Osteoblast (primary cell): ENCODE measurements at regions not wholly inside any gene's neighbourhood (a gene's known extent, or its start where the extent isn't known, plus 50 kb on each side); places are given as distances from the start of the nearest gene placed in this dataset.

ENCODE experiments used
- DNase-seq: peaks from one replicate; pipeline ENCODE4 v3.0.0; 2011; ENCODE audit warnings: low spot score, mixed read lengths; ENCODE audit not compliant: insufficient read length; ENCODE audit errors: missing footprints
- H2AFZ ChIP-seq: 2 replicates; pipeline ENCODE4 v1.6.0; 2011; ENCODE audit warnings: mild to moderate bottlenecking, low read length
- H3K27ac ChIP-seq: 2 replicates; pipeline ENCODE4 v1.5.1; 2011; ENCODE audit warnings: mild to moderate bottlenecking, low read depth, low read length, moderate library complexity
- H3K27me3 ChIP-seq: 2 replicates; pipeline ENCODE4 v1.6.0; 2012; ENCODE audit warnings: mild to moderate bottlenecking, control low read depth, inconsistent platforms, low read length, moderate library complexity; ENCODE audit not compliant: insufficient read depth
- H3K36me3 ChIP-seq: 2 replicates; pipeline ENCODE4 v1.5.1; 2011; ENCODE audit warnings: mild to moderate bottlenecking, low read length, control low read depth, moderate library complexity; ENCODE audit not compliant: insufficient read depth
- H3K4me1 ChIP-seq: 2 replicates; pipeline ENCODE4 v1.5.1; 2011; ENCODE audit warnings: mild to moderate bottlenecking, low read length, control low read depth, moderate library complexity; ENCODE audit not compliant: insufficient read depth
- H3K4me2 ChIP-seq: 2 replicates; pipeline ENCODE4 v1.6.0; 2011; ENCODE audit warnings: mild to moderate bottlenecking, low read length; ENCODE audit not compliant: insufficient read depth
- H3K4me3 ChIP-seq: fragments of 200-600 bp; sonication (generic); 3 replicates; pipeline ENCODE4 v1.5.1; 2012; ENCODE audit warnings: mild to moderate bottlenecking, low read length, inconsistent platforms; ENCODE audit not compliant: insufficient read depth
- H3K79me2 ChIP-seq: 2 replicates; pipeline ENCODE4 v1.6.0; 2012; ENCODE audit warnings: mild to moderate bottlenecking, low read length, control low read depth, inconsistent platforms; ENCODE audit not compliant: insufficient read depth
- H3K9me3 ChIP-seq: 2 replicates; pipeline ENCODE4 v1.5.1; 2011; ENCODE audit warnings: low read depth, low read length, control low read depth
- H4K20me1 ChIP-seq: 2 replicates; pipeline ENCODE4 v1.6.0; 2012; ENCODE audit warnings: mild to moderate bottlenecking, low read length, control low read depth; ENCODE audit not compliant: insufficient read depth
- TF ChIP-seq, protein P1 (sequence below): IDR thresholded peaks from 2 replicates; pipeline ENCODE4 v1.5.1; 2011; ENCODE audit warnings: mild to moderate bottlenecking, low read depth, low read length, moderate library complexity; ENCODE audit errors: extremely low read depth

DNA sequence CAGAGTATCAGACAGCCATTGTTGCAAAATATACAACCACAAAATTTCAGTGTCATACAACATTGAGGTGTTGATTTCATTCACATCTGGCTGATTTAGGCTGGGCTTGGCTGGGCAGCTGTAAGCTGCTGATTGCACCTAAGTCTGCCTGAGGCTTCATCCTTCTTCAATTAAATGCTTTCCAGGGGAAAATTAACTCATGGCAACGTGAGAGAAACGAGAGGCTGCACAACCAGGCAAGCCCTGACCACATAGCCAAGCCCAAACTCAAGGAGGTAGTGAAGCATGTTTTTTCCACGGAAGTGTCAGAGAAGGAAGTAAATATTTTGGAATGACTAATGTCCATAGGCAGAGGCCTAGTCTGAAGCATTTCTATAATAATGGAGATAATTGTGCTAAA lies 273.8 kb upstream of the ZC3H12C start:
- no peak overlapping the region for H2AFZ ChIP-seq
- H3K4me3 ChIP-seq, result no peak overlapping the region
- H3K27me3 ChIP-seq, result no peaks in the 10 kb centered on the region
- no peak overlapping the region for H3K4me2 ChIP-seq
- H3K9me3 ChIP-seq, result no peaks in the 10 kb centered on the region
- no peak overlapping the region for H3K27ac ChIP-seq
- no peaks in the 10 kb centered on the region for H4K20me1 ChIP-seq
- H3K4me1 ChIP-seq, result no peaks in the 10 kb centered on the region
- no peak for DNase-seq
- H3K79me2 ChIP-seq, result no peaks in the 10 kb centered on the region
- TF ChIP-seq, protein P1, sequence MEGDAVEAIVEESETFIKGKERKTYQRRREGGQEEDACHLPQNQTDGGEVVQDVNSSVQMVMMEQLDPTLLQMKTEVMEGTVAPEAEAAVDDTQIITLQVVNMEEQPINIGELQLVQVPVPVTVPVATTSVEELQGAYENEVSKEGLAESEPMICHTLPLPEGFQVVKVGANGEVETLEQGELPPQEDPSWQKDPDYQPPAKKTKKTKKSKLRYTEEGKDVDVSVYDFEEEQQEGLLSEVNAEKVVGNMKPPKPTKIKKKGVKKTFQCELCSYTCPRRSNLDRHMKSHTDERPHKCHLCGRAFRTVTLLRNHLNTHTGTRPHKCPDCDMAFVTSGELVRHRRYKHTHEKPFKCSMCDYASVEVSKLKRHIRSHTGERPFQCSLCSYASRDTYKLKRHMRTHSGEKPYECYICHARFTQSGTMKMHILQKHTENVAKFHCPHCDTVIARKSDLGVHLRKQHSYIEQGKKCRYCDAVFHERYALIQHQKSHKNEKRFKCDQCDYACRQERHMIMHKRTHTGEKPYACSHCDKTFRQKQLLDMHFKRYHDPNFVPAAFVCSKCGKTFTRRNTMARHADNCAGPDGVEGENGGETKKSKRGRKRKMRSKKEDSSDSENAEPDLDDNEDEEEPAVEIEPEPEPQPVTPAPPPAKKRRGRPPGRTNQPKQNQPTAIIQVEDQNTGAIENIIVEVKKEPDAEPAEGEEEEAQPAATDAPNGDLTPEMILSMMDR, result no peak
- H3K36me3 ChIP-seq, result no peaks in the 10 kb centered on the region

DNA sequence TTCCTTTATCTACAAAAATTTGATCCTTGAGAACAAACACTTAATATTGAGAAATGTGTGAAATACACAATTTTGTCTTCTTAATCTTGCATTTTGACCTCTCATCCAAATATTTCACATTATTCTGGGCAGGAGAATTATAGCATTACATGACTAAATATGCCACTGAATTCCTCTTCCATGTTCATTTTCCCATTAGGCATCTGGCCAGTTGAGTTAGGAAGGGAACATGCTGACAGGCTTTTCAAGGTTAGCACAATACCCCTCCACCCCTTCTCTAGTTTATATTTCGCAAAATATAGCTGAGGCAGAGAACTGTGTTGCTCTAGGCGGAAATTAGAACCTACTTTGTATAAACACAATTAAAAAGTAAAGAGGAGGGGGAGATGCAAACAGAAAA lies 271.7 kb upstream of the ZC3H12C start:
- no peak overlapping the region for H3K4me3 ChIP-seq
- H4K20me1 ChIP-seq, result no peaks in the 10 kb centered on the region
- H3K4me1 ChIP-seq, result no peaks in the 10 kb centered on the region
- H3K79me2 ChIP-seq, result no peaks in the 10 kb centered on the region
- H3K4me2 ChIP-seq, result no peak overlapping the region
- no peaks in the 10 kb centered on the region for H3K36me3 ChIP-seq
- no peak overlapping the region for H3K27ac ChIP-seq
- TF ChIP-seq, protein P1, result no peak
- DNase-seq, result no peak
- H3K9me3 ChIP-seq, result no peaks in the 10 kb centered on the region
- H3K27me3 ChIP-seq, result no peaks in the 10 kb centered on the region
- H2AFZ ChIP-seq, result no peak overlapping the region

GRCh38 chr11:109822436-109823102 lies 270.6 kb upstream of the ZC3H12C start:
- Histone ChIP-seq H3K79me2 (no peaks in the 10 kb centered on the region), H2AFZ (no peak overlapping the region), H3K9me3 (no peaks in the 10 kb centered on the region), H4K20me1 (no peaks in the 10 kb centered on the region), H3K27ac (no peak overlapping the region), H3K4me1 (no peaks in the 10 kb centered on the region), H3K36me3 (no peaks in the 10 kb centered on the region), H3K27me3 (no peaks in the 10 kb centered on the region), H3K4me2 (no peak overlapping the region), H3K4me3 (no peak overlapping the region)
- TF ChIP-seq, protein P1, result no peak
- no peak for DNase-seq

GRCh38 chr11:109828387-109828786 lies 264.8 kb upstream of the ZC3H12C start:
- Histone ChIP-seq H3K36me3 (no peaks in the 10 kb centered on the region), H3K4me2 (no peak overlapping the region), H3K4me1 (no peaks in the 10 kb centered on the region), H3K79me2 (no peaks in the 10 kb centered on the region), H4K20me1 (no peaks in the 10 kb centered on the region), H3K9me3 (no peaks in the 10 kb centered on the region), H2AFZ (no peak overlapping the region), H3K4me3 (no peak overlapping the region), H3K27ac (no peak overlapping the region), H3K27me3 (no peaks in the 10 kb centered on the region)
- no peak for DNase-seq
- TF ChIP-seq, protein P1, result no peak
